22Rv1 (cell line): ENCODE measurements at regions not wholly inside any gene's neighbourhood (a gene's known extent, or its start where the extent isn't known, plus 50 kb on each side); places are given as distances from the start of the nearest gene placed in this dataset.

Experiments
- H3K27ac ChIP-seq: fragments of 450-650 bp; 2 replicates; pipeline ENCODE4 v1.5.1; 2017
- CTCF ChIP-seq: fragments of 450-650 bp; IDR thresholded peaks from 2 replicates; pipeline ENCODE4 v1.5.1; 2017; ENCODE audit warnings: mild to moderate bottlenecking
- ZFX ChIP-seq: fragments of 450-650 bp; IDR thresholded peaks from 2 replicates; pipeline ENCODE4 v1.6.1; 2017; ENCODE audit warnings: antibody characterized with exemption, borderline replicate concordance

DNA sequence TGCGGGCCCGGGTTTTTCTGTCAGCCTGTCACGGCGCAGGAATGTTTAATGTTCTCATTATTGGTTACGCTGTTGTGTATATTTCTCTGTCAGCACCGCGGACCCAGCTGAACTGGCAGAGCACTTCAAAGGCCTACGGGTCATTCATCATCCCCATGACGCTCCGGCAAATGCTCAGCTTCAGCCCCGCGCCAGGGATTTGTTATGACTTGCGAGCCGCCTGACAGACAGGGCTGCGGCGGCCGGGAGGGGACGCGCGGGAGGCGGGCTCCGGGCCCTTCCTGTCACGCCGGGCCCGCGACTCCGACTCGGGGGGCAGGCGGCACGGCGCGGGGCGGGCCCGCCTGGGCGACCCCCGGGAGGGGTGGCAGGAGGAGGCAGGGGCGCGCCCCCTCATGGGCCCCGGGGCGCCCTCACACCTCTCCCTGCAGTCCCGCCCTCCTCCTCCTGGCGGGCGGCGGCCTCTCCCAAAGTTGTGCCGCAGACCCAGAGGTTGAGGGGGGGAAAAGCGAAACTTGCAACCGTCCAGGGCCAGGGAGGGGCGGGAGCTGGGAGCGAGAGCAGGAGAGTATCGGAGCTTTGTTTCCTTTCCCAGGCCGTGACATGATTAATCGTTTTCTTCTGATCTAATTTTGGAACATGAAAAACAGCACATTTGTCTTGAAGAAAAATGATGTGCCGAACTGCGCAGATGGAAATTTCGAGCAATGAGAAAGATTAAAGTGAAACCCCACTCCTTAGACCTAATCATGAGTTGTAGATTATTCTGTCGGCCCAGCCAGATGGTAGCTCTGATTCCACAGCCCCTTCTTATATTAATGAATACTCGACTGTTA is 59.3 kb upstream of the COMTD1 start:
- TF ChIP-seq ZFX (no peak), CTCF (peak; percentile 67)
- no peak overlapping the region for H3K27ac ChIP-seq

GRCh38 chr10:75294518-75294865 is 58.7 kb upstream of the COMTD1 start:
- H3K27ac ChIP-seq, result no peak overlapping the region
- no peak for TF ChIP-seq ZFX
- TF ChIP-seq CTCF, result no peak

- H3K27ac ChIP-seq, result no peak overlapping the region
- TF ChIP-seq ZFX (no peak), CTCF (no peak)
These were observed 58.3 kb upstream of the COMTD1 start for GRCh38 chr10:75294031-75294437.

DNA sequence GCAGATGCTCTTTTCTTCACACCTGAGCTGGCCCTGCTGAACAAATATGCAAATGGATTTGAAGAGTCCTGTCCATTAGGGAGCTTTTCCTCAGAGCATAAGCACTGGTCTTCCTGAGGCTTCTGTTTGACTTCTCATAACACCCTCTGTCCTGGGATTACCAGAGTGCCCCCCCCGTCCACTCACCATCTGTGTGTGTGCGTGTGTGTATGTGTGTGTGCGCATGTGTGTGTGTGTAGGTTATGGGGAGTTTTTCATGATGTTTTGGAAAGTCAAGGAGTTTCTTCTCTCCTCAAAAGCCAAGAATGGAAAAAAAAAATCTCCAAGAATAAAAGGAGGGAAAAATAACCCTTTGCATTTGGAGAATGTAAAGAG is 57.7 kb upstream of the COMTD1 start:
- TF ChIP-seq CTCF, result no peak
- TF ChIP-seq ZFX, result no peak
- no peak overlapping the region for H3K27ac ChIP-seq

DNA sequence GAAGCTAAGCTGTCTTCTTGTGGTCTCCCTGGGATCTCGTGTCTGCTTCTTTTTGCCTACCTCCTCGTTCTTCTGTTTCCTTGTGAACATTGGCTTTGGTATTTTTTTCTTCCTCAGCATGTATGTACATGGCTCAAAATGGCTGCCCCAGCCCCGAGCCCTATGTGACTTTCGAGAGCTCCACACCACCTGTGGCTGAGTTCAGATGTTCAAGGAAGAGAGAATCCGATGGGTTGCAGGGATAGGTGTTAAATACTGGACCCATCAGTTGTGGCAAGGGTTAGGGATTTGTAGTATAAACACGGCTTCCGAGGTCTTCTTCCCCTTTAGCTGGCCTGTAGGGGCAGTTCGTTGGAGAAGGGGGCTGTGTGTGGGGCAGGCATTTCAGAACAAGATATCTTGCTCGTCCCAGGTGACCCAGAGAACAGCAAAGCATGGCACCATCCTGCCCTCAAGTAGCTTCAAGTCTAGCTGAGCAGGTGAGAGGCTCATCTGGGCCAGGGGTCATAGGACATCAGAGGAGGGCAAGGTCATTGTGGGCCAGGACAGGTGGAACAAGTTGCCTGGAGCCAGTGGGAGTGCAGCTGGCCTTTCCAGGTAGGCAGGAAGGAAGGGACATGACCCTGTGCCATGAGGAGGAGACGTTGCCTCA is 57.2 kb upstream of the COMTD1 start:
- H3K27ac ChIP-seq, result no peak overlapping the region
- no peak for TF ChIP-seq CTCF
- no peak for TF ChIP-seq ZFX

- TF ChIP-seq CTCF (no peak), ZFX (no peak)
- H3K27ac ChIP-seq, result no peak overlapping the region
These were observed 56.0 kb upstream of the COMTD1 start for GRCh38 chr10:75291805-75292204.

DNA sequence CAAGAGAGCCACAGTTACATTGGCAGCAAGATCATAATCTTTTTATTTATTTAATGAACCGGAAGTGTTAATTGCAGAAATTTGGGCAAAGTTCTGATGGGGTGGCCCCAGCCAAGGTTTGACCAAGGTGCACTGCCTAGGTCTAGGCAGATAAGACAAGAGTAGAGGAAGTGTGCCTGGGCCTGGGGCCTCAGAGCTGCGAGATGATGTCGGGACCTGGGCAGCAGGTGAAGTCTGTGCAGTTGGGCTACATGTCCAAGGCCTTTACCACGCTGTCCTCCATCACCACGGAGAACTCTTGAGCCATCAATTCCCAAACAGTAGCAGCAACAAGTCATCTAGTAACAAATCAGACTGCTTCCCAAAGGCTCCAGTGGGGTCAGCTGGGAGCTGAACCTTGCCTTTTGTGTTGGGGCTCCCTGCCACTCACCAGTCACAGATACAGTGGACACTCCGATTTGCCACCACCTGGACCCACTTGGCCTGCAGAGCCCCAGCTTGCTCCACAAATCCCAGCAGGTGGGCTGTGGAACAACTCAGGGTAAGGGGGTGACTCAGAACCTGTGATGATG is 52.5 kb upstream of the COMTD1 start:
- H3K27ac ChIP-seq, result no peak overlapping the region
- TF ChIP-seq ZFX, result no peak
- no peak for TF ChIP-seq CTCF
